ENCODE measurements at regions not wholly inside any gene's neighbourhood (a gene's known extent, or its start where the extent isn't known, plus 50 kb on each side); places are given as distances from the start of the nearest gene placed in this dataset.

- DNase-seq (ENCODE audit: low spot score) = no peak
- no peak overlapping the region for H3K27ac ChIP-seq
- H3K4me3 ChIP-seq = no peak overlapping the region
- TF ChIP-seq CTCF (IDR thresholded peaks at IDR 0.05) = no peak
Measured at GRCh38 chr7:81170291-81170690, 251.4 kb upstream of the SEMA3C start.

GRCh38 chr7:81167934-81168333 lies 249.1 kb upstream of the SEMA3C start:
- Histone ChIP-seq H3K4me3 (no peak overlapping the region), H3K27ac (no peak overlapping the region)
- no peak for DNase-seq (ENCODE audit: low spot score)
- no peak for TF ChIP-seq CTCF (IDR thresholded peaks at IDR 0.05)

- no peak for TF ChIP-seq CTCF (IDR thresholded peaks at IDR 0.05)
Measured at GRCh38 chr7:81165070-81165469, 246.2 kb upstream of the SEMA3C start.

GRCh38 chr7:81162771-81163525 lies 244.1 kb upstream of the SEMA3C start:
- H3K27ac ChIP-seq = no peak overlapping the region
- no peak for TF ChIP-seq CTCF (IDR thresholded peaks at IDR 0.05)

More at GRCh38 chr7:81165070-81165469, 246.2 kb upstream of the SEMA3C start:
- DNase-seq (ENCODE audit: low spot score) = no peak
- Histone ChIP-seq H3K27ac (no peak overlapping the region), H3K4me3 (no peak overlapping the region)

GRCh38 chr7:81162234-81162633 lies 243.4 kb upstream of the SEMA3C start:
- TF ChIP-seq CTCF (IDR thresholded peaks at IDR 0.05) = no peak
- H3K27ac ChIP-seq = no peak overlapping the region
- H3K4me3 ChIP-seq = no peak overlapping the region
- DNase-seq (ENCODE audit: low spot score) = no peak

More at GRCh38 chr7:81162771-81163525, 244.1 kb upstream of the SEMA3C start:
- DNase-seq (ENCODE audit: low spot score) = no peak
- no peak overlapping the region for H3K4me3 ChIP-seq

GRCh38 chr7:81161451-81162075 lies 242.7 kb upstream of the SEMA3C start:
- no peak for DNase-seq (ENCODE audit: low spot score)
- TF ChIP-seq CTCF (IDR thresholded peaks at IDR 0.05) = no peak
- no peak overlapping the region for H3K4me3 ChIP-seq
- no peak overlapping the region for H3K27ac ChIP-seq

GRCh38 chr7:81159402-81159801 lies 240.6 kb upstream of the SEMA3C start:
- DNase-seq (ENCODE audit: low spot score) = no peak
- TF ChIP-seq CTCF (IDR thresholded peaks at IDR 0.05) = no peak

More at GRCh38 chr7:81159402-81159801, 240.6 kb upstream of the SEMA3C start:
- Histone ChIP-seq H3K27ac (no peak overlapping the region), H3K4me3 (no peak overlapping the region)

All from coronary artery (tissue), 2 donors.